MM.1S (cell line): ENCODE measurements at regions not wholly inside any gene's neighbourhood (a gene's known extent, or its start where the extent isn't known, plus 50 kb on each side); places are given as distances from the start of the nearest gene placed in this dataset.

Experiments used
- EZH2 ChIP-seq: fragments of 300-600 bp; sonication (generic); optimal IDR thresholded peaks from 2 replicates; pipeline ENCODE3; 2017; ENCODE audit warnings: low read depth, mild to moderate bottlenecking, antibody characterized with exemption, low read length, mixed read lengths
- TF ChIP-seq, protein P1 (sequence below): fragments of 300-600 bp; sonication (generic); IDR thresholded peaks from 2 replicates; pipeline ENCODE4 v1.5.1; 2016; ENCODE audit warnings: antibody characterized with exemption, low read length, mixed read lengths

DNA sequence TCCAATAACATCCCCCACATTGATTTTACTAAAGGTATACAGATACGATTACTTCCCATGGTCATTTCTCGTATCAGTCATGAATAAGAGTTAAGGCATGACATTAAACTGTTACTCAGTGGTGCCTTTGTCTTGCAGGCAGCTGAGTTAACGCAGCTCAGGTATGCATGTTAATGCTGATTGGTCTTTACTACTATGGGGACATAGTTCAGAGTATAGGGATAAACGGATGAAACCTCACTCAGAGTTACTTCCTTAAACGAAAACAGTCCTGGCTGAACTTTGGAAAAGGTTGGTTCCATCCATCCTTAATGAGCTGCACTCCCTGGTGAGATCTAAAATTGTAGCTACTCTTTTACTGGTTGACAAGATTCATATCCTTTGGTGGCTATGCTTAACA, 87.0 kb downstream of the ACTL7B start:
- TF ChIP-seq, protein P1, sequence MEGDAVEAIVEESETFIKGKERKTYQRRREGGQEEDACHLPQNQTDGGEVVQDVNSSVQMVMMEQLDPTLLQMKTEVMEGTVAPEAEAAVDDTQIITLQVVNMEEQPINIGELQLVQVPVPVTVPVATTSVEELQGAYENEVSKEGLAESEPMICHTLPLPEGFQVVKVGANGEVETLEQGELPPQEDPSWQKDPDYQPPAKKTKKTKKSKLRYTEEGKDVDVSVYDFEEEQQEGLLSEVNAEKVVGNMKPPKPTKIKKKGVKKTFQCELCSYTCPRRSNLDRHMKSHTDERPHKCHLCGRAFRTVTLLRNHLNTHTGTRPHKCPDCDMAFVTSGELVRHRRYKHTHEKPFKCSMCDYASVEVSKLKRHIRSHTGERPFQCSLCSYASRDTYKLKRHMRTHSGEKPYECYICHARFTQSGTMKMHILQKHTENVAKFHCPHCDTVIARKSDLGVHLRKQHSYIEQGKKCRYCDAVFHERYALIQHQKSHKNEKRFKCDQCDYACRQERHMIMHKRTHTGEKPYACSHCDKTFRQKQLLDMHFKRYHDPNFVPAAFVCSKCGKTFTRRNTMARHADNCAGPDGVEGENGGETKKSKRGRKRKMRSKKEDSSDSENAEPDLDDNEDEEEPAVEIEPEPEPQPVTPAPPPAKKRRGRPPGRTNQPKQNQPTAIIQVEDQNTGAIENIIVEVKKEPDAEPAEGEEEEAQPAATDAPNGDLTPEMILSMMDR = no peak
- no peak for TF ChIP-seq EZH2
